HepG2 (cell line): ENCODE measurements at regions not wholly inside any gene's neighbourhood (a gene's known extent, or its start where the extent isn't known, plus 50 kb on each side); places are given as distances from the start of the nearest gene placed in this dataset.

ENCODE experiments used
- ATAC-seq: fragments of 200-7000 bp; cut with Tn5 transposase; 3 replicates; pipeline ENCODE4 v1.9.1; 2020; ENCODE audit warnings: mild to moderate bottlenecking, moderate library complexity
- BruUV-seq: library from RNA; stranded (reverse); fragments of 400-500 nt; replicated peaks from 2 replicates; lab custom pipeline; 2021; lab: Mats Ljungman, UMichigan
- CTCF ChIA-PET: fragments of 300-600 bp; formaldehyde crosslinking; extraction: SDS; loops from one replicate; lab custom pipeline; 2021; ENCODE audit warnings: low total read pairs, inconsistent platforms, low intra/inter-chr PET ratio; lab: Yijun Ruan, JAX
- POLR2A ChIA-PET: fragments of 350-600 bp; sonication (Branson Sonifier 250); formaldehyde crosslinking; loops from one replicate; lab custom pipeline; 2020; ENCODE audit warnings: antibody characterized with exemption, inconsistent platforms; lab: Yijun Ruan, JAX
- DNase-seq: peaks from one replicate; pipeline ENCODE4 v3.0.0-alpha.2; 2015; ENCODE audit warnings: low spot score
- FAIRE-seq: peaks from 3 replicates; lab custom pipeline; 2011; peaks lifted over from hg19 to GRCh38; lab: Jason Lieb, UNC
- H2AFZ ChIP-seq: one replicate; pipeline ENCODE4 v1.6.1; 2011; ENCODE audit warnings: low read length, inconsistent platforms
- H3K27ac ChIP-seq: fragments of 300-600 bp; 3 replicates; pipeline ENCODE4 v1.8.0; 2011; ENCODE audit warnings: mixed run types, mild to moderate bottlenecking, mixed read lengths, low read length, inconsistent platforms; ENCODE audit not compliant: insufficient read depth; ENCODE audit errors: extremely low read length
- H3K27me3 ChIP-seq, 2 experiments: fragments of 200-600 bp in 1 of 2; 2 replicates in 1 of 2; 3 replicates in 1 of 2; pipeline versions ENCODE4 v1.6.0 to v1.8.0; 2011; ENCODE audit warnings: low read length in 2 of 2, mild to moderate bottlenecking in 2 of 2, moderate library complexity in 2 of 2, inconsistent platforms in 1 of 2; ENCODE audit not compliant: insufficient read depth in 2 of 2, control insufficient read depth in 1 of 2
- H3K36me3 ChIP-seq, 2 experiments: fragments of 200-600 bp in 1 of 2; replicated peaks in 1 of 2; 2 replicates in 1 of 2; 3 replicates in 1 of 2; pipeline versions ENCODE4 v1.5.1 to v1.8.0; 2011; ENCODE audit warnings: low read length in 2 of 2, inconsistent platforms in 1 of 2; ENCODE audit not compliant: insufficient read depth in 2 of 2, control insufficient read depth in 1 of 2
- H3K4me1 ChIP-seq: 2 replicates; pipeline ENCODE4 v1.5.1; 2012; ENCODE audit warnings: low read length, inconsistent platforms; ENCODE audit not compliant: insufficient read depth
- H3K4me2 ChIP-seq: 2 replicates; pipeline ENCODE4 v1.6.0; 2011; ENCODE audit warnings: low read depth, low read length, inconsistent platforms
- H3K4me3 ChIP-seq, 3 experiments: fragments of 200-600 bp in 1 of 3; sonication (generic), shearing (Covaris generic) in 1 of 3; replicated peaks in 1 of 3; 2 replicates each; pipeline ENCODE4 v1.5.1; 2011 to 2016; ENCODE audit warnings: low read length in 3 of 3, inconsistent platforms in 2 of 3, low read depth in 2 of 3, mild to moderate bottlenecking in 2 of 3, control low read depth in 1 of 3, mixed read lengths in 1 of 3; ENCODE audit not compliant: insufficient read depth in 1 of 3
- H3K79me2 ChIP-seq: one replicate; pipeline ENCODE4 v1.6.1; 2011; ENCODE audit warnings: low read length, inconsistent platforms; ENCODE audit not compliant: insufficient read depth
- H3K9ac ChIP-seq: 2 replicates; pipeline ENCODE4 v1.6.0; 2011; ENCODE audit warnings: mild to moderate bottlenecking, low read depth, low read length, inconsistent platforms; ENCODE audit not compliant: insufficient read depth
- H3K9me3 ChIP-seq: 2 replicates; pipeline ENCODE4 v1.5.1; 2012; ENCODE audit warnings: mild to moderate bottlenecking, low read length
- H4K20me1 ChIP-seq: 2 replicates; pipeline ENCODE4 v1.6.0; 2011; ENCODE audit warnings: inconsistent platforms, mild to moderate bottlenecking, low read length, moderate library complexity; ENCODE audit not compliant: insufficient read depth
- TOPORS ChIP-seq: sonication (generic); formaldehyde crosslinking; IDR thresholded peaks from 2 replicates; pipeline ENCODE4 v1.8.0; 2023; ENCODE audit warnings: mild to moderate bottlenecking, missing genetic modification reagents
- ZNF512 ChIP-seq: sonication (generic); formaldehyde crosslinking; IDR thresholded peaks from 2 replicates; pipeline ENCODE4 v1.4.0; 2020; ENCODE audit warnings: mild to moderate bottlenecking, missing genetic modification reagents
- ZNF773 ChIP-seq: sonication (generic); formaldehyde crosslinking; IDR thresholded peaks from 2 replicates; pipeline ENCODE4 v1.4.0; 2020; ENCODE audit warnings: missing genetic modification reagents, borderline replicate concordance
- ZSCAN25 ChIP-seq: sonication (generic); formaldehyde crosslinking; IDR thresholded peaks from 2 replicates; pipeline ENCODE4 v1.8.0; 2022; ENCODE audit warnings: mild to moderate bottlenecking, missing genetic modification reagents
- WGBS: methylation state at CpG from one replicate; pipeline ENCODE4 v1.1.6; 2017; ENCODE audit warnings: low lambda C conversion rate; 5-methylcytosine and 5-hydroxymethylcytosine counted together
- in situ Hi-C: cut with HindIII; loops from 2 replicates; pipeline ENCODE4 v1.10.0; 2017; ENCODE audit warnings: low pct_unique_long_range_greater_than_20kb; ENCODE audit not compliant: extremely low pct_ligation_motif_present
- intact Hi-C: fragments of 100-400 bp; cut with micrococcal nuclease; formaldehyde crosslinking; loops from one replicate; pipeline ENCODE4 v1.10.0; 2022; ENCODE audit not compliant: unreplicated experiment

DNA sequence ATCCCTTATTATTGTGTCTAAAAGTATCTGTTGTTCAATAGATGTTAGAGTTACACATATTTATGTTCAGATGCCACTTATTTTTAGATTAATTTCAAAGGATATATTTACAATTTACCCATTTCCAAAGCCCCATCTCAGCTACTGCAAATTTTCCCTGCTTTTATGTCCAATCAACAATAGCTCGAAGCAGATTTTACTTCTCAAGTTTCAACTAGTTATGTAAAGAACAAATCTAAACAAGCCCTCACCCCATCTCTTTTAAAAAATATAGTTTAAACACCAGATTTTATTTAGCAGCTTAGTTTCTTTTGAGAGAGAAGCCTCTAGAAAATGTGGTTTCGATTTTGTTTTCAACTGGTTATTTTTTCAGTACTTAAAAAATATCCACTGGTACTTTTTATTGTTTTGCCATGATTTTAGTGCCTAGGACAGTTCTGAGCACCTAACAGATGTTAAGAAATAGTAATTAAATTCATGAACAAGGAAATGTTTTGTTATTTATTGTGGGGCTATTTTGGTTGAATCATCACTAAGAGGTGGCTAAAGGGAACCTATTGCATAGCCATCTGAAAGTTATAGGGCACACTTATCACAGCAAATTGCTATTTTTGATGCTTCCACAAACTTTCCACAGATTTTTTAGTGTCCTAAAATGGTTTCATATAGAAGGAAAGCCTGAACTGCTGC is 96.2 kb upstream of the BMP4 start:
- in situ Hi-C loops (no loop called here), intact Hi-C loops (no loop called here)
- 99% methylated on average over 2 of the region's 2 CpGs for WGBS
- Histone ChIP-seq H3K36me3 (no peaks in the 10 kb centered on the region), H4K20me1 (no peaks in the 10 kb centered on the region), H3K9ac (no peak overlapping the region), H3K4me1 (peaks cover 47% of the 10 kb centered on the region), H2AFZ (no peak overlapping the region), H3K27ac (no peak overlapping the region), H3K27me3 (no peaks in the 10 kb centered on the region), H3K4me3 (no peak overlapping the region), H3K9me3 (no peaks in the 10 kb centered on the region), H3K79me2 (no peaks in the 10 kb centered on the region), H3K4me2 (no peak overlapping the region)
- no peak for FAIRE-seq
- TF ChIP-seq ZSCAN25 (CRISPR knock-in tag) (no peak), ZNF512 (CRISPR knock-in tag) (no peak), ZNF773 (CRISPR knock-in tag) (no peak)
- no peak for DNase-seq
- ChIA-PET POLR2A (no interaction called here), CTCF (no interaction called here)
- no TSS peak for BruUV-seq
- ATAC-seq, result no peak

- Histone ChIP-seq H3K4me1 (peaks cover 41% of the 10 kb centered on the region), H2AFZ (no peak overlapping the region), H3K4me2 (no peak overlapping the region), H3K9me3 (no peaks in the 10 kb centered on the region), H3K4me3 (no peak overlapping the region), H3K9ac (no peak overlapping the region), H4K20me1 (no peaks in the 10 kb centered on the region), H3K27ac (no peak overlapping the region), H3K36me3 (no peaks in the 10 kb centered on the region), H3K79me2 (no peaks in the 10 kb centered on the region), H3K27me3 (no peaks in the 10 kb centered on the region)
- intact Hi-C loops, result no loop called here
- 90% methylated on average over 2 of the region's 2 CpGs for WGBS
- DNase-seq, result no peak
- TF ChIP-seq TOPORS (CRISPR knock-in tag), result no peak
- no TSS peak for BruUV-seq
- POLR2A ChIA-PET, result no interaction called here
- CTCF ChIA-PET, result no interaction called here
- in situ Hi-C loops, result no loop called here
- ATAC-seq, result no peak
- FAIRE-seq, result no peak
Measured at GRCh38 chr14:54053386-54053745, 96.7 kb upstream of the BMP4 start.
